Panc1 (cell line): ENCODE measurements at regions not wholly inside any gene's neighbourhood (a gene's known extent, or its start where the extent isn't known, plus 50 kb on each side); places are given as distances from the start of the nearest gene placed in this dataset.

Experiments used
- ATAC-seq: fragments of 200-7000 bp; cut with Tn5 transposase; 2 replicates; pipeline ENCODE4 v1.9.1; 2020; ENCODE audit warnings: mild to moderate bottlenecking, moderate library complexity
- BruUV-seq: library from RNA; stranded (reverse); fragments of 400-500 nt; replicated peaks from 2 replicates; lab custom pipeline; 2021; lab: Mats Ljungman, UMichigan
- CTCF ChIA-PET: fragments of 300-600 bp; sonication (Branson Sonifier 250); formaldehyde crosslinking; loops from one replicate; lab custom pipeline; 2022; ENCODE audit warnings: antibody characterized with exemption; lab: Charles Lee
- POLR2A ChIA-PET: fragments of 300-600 bp; sonication (Branson Sonifier 250); formaldehyde crosslinking; loops from one replicate; lab custom pipeline; 2022; ENCODE audit warnings: antibody characterized with exemption; lab: Charles Lee
- DNase-seq: peaks from one replicate; pipeline ENCODE4 v3.0.0-alpha.2; 2010; ENCODE audit warnings: low read depth, low spot score
- H3K27ac ChIP-seq: 2 replicates; pipeline ENCODE4 v1.5.1; 2011; ENCODE audit warnings: mild to moderate bottlenecking, low read length, inconsistent platforms
- H3K27me3 ChIP-seq: fragments of 200-500 bp; sonication (Bioruptor generic); 2 replicates; pipeline ENCODE4 v1.6.0; 2014; ENCODE audit warnings: low read length, inconsistent platforms; ENCODE audit not compliant: control insufficient read depth, insufficient read depth
- H3K36me3 ChIP-seq: fragments of 200-500 bp; sonication (Bioruptor generic); 2 replicates; pipeline ENCODE4 v1.5.1; 2014; ENCODE audit warnings: inconsistent platforms, mild to moderate bottlenecking, low read length, moderate library complexity; ENCODE audit not compliant: control insufficient read depth, insufficient read depth
- H3K4me1 ChIP-seq: 2 replicates; pipeline ENCODE4 v1.5.1; 2011; ENCODE audit warnings: inconsistent platforms, mild to moderate bottlenecking, low read length, moderate library complexity; ENCODE audit not compliant: control insufficient read depth, insufficient read depth
- H3K4me3 ChIP-seq, 2 experiments: 2 replicates each; pipeline ENCODE4 v1.5.1; 2011 to 2012; ENCODE audit warnings: low read depth in 2 of 2, low read length in 2 of 2, mild to moderate bottlenecking in 2 of 2, inconsistent platforms in 1 of 2, moderate library complexity in 1 of 2
- H3K9me3 ChIP-seq: fragments of 200-500 bp; sonication (Bioruptor generic); 2 replicates; pipeline ENCODE4 v1.5.1; 2014; ENCODE audit warnings: low read depth, mild to moderate bottlenecking, inconsistent platforms, low read length, moderate library complexity; ENCODE audit not compliant: control insufficient read depth, insufficient read depth
- POLR2AphosphoS5 ChIP-seq: IDR thresholded peaks from 2 replicates; pipeline ENCODE4 v1.6.1; 2012; ENCODE audit warnings: mild to moderate bottlenecking, low read depth, low read length, moderate library complexity
- SIN3A ChIP-seq: IDR thresholded peaks from 2 replicates; pipeline ENCODE4 v1.6.1; 2012; ENCODE audit warnings: low read depth, mild to moderate bottlenecking, low read length, moderate library complexity, borderline replicate concordance; ENCODE audit not compliant: insufficient read depth
- TCF7L2 ChIP-seq: IDR thresholded peaks from 2 replicates; pipeline ENCODE4 v1.6.1; 2011; ENCODE audit warnings: mild to moderate bottlenecking, low read depth, low read length, inconsistent platforms
- in situ Hi-C: cut with HindIII; loops from 2 replicates; pipeline ENCODE4 v1.10.0; 2016; ENCODE audit warnings: low sequenced_read_pairs, low pct_unique_long_range_greater_than_20kb
- intact Hi-C: fragments of 100-400 bp; cut with micrococcal nuclease; formaldehyde crosslinking; loops from one replicate; pipeline ENCODE4 v1.10.0; 2022; ENCODE audit not compliant: unreplicated experiment
- TF ChIP-seq, protein P1 (sequence below): fragments of 450-650 bp; IDR thresholded peaks from 2 replicates; pipeline ENCODE4 v1.5.1; 2017; ENCODE audit warnings: mild to moderate bottlenecking
- TF ChIP-seq, protein P2 (sequence below), 2 experiments: IDR thresholded peaks; 2 replicates each; pipeline ENCODE4 v1.6.1; 2011 to 2012; ENCODE audit warnings: low read depth in 2 of 2, control low read depth in 1 of 2, low read length in 1 of 2, mild to moderate bottlenecking in 1 of 2, moderate library complexity in 1 of 2; ENCODE audit not compliant: insufficient read depth in 1 of 2

DNA sequence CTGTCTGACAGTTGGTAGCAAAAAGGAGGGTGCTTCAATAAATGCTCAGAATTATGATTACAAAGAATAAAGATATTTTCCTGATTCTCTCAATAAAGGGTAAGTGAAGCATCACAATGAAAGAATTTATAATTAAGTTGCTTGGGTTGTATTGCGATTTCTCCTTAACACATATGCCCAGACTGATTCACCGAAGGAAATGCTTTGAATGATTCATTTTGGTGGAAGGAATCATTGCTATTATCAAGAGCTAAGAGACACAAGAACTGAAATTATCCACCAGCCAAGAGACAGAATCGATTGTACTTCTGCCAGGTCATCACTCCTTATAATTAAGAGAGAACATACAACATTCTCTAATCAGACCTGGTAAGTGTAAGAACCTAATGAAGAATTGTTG, 301.4 kb downstream of the NR4A2 start:
- no peak for TF ChIP-seq POLR2AphosphoS5
- TF ChIP-seq, protein P1, sequence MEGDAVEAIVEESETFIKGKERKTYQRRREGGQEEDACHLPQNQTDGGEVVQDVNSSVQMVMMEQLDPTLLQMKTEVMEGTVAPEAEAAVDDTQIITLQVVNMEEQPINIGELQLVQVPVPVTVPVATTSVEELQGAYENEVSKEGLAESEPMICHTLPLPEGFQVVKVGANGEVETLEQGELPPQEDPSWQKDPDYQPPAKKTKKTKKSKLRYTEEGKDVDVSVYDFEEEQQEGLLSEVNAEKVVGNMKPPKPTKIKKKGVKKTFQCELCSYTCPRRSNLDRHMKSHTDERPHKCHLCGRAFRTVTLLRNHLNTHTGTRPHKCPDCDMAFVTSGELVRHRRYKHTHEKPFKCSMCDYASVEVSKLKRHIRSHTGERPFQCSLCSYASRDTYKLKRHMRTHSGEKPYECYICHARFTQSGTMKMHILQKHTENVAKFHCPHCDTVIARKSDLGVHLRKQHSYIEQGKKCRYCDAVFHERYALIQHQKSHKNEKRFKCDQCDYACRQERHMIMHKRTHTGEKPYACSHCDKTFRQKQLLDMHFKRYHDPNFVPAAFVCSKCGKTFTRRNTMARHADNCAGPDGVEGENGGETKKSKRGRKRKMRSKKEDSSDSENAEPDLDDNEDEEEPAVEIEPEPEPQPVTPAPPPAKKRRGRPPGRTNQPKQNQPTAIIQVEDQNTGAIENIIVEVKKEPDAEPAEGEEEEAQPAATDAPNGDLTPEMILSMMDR: no peak
- TF ChIP-seq, protein P2, sequence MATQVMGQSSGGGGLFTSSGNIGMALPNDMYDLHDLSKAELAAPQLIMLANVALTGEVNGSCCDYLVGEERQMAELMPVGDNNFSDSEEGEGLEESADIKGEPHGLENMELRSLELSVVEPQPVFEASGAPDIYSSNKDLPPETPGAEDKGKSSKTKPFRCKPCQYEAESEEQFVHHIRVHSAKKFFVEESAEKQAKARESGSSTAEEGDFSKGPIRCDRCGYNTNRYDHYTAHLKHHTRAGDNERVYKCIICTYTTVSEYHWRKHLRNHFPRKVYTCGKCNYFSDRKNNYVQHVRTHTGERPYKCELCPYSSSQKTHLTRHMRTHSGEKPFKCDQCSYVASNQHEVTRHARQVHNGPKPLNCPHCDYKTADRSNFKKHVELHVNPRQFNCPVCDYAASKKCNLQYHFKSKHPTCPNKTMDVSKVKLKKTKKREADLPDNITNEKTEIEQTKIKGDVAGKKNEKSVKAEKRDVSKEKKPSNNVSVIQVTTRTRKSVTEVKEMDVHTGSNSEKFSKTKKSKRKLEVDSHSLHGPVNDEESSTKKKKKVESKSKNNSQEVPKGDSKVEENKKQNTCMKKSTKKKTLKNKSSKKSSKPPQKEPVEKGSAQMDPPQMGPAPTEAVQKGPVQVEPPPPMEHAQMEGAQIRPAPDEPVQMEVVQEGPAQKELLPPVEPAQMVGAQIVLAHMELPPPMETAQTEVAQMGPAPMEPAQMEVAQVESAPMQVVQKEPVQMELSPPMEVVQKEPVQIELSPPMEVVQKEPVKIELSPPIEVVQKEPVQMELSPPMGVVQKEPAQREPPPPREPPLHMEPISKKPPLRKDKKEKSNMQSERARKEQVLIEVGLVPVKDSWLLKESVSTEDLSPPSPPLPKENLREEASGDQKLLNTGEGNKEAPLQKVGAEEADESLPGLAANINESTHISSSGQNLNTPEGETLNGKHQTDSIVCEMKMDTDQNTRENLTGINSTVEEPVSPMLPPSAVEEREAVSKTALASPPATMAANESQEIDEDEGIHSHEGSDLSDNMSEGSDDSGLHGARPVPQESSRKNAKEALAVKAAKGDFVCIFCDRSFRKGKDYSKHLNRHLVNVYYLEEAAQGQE (IDR thresholded peaks at IDR 0.05; ENCODE audit: insufficient read depth in 1 of 2, low read depth in 2 of 2, low read length in 1 of 2): no peak
- no peak for TF ChIP-seq TCF7L2
- TF ChIP-seq SIN3A: no peak
- in situ Hi-C loops: no loop called here
- H3K27me3 ChIP-seq: no peaks in the 10 kb centered on the region
- no TSS peak for BruUV-seq
- intact Hi-C loops: no loop called here
- no peak overlapping the region for H3K4me3 ChIP-seq
- ATAC-seq (no peak), DNase-seq (no peak)
- no peak overlapping the region for H3K27ac ChIP-seq
- no peaks in the 10 kb centered on the region for H3K36me3 ChIP-seq
- ChIA-PET POLR2A (no interaction called here), CTCF (no interaction called here)
- H3K9me3 ChIP-seq: no peaks in the 10 kb centered on the region
- no peaks in the 10 kb centered on the region for H3K4me1 ChIP-seq

DNA sequence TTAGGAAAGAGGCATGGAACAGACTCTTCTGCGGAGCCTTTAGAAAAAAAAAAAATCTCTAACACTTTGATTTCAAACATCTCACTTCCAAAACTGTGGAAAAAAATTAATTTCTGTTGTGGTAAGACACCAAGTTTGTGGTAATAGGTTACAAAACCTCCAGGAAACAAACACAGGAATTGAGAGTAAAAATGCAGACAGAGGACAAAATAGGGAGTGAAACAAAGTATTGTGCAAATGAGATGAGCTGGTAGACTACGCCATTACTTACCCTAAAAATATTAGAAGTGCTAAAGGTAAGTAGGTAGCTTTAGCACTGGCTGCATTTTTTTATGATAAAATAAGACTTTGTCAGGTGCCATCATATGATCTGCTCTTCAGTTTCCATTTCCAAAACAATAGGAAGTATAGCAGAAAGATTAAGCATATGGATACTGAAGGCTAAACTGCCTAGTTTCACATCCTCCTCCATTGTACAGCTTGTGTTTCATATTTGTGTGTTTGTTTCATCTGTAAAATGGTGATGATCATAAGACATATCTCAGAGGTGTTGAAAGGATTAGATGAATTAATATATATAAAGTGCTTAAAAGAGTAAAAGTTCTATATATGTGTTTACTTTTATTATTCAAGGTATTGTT, 309.2 kb downstream of the NR4A2 start:
- H3K9me3 ChIP-seq: no peaks in the 10 kb centered on the region
- H3K4me1 ChIP-seq: no peaks in the 10 kb centered on the region
- no peaks in the 10 kb centered on the region for H3K36me3 ChIP-seq
- H3K27ac ChIP-seq: no peak overlapping the region
- H3K27me3 ChIP-seq: no peaks in the 10 kb centered on the region
- CTCF ChIA-PET: interaction anchor here (0.7 kb wide), 1 partner anchor 961 kb away, joined by 3 read pairs; no protein-coding TSS in a partner anchor
- no peak for DNase-seq
- POLR2A ChIA-PET: interaction anchor here (0.6 kb wide), 1 partner anchor 300 kb away, joined by 3 read pairs; no protein-coding TSS in a partner anchor
- TF ChIP-seq SIN3A: no peak
- no peak for TF ChIP-seq TCF7L2
- TF ChIP-seq, protein P1: no peak
- ATAC-seq: no peak
- in situ Hi-C loops (no loop called here), intact Hi-C loops (no loop called here)
- no peak overlapping the region for H3K4me3 ChIP-seq
- no TSS peak for BruUV-seq
